Astrocyte (in vitro differentiated cells and primary cell): ENCODE measurements at regions not wholly inside any gene's neighbourhood (a gene's known extent, or its start where the extent isn't known, plus 50 kb on each side); places are given as distances from the start of the nearest gene placed in this dataset.
A peak's percentile ranks its signal among the peaks of the same experiment; 100 is the strongest.

ENCODE experiments used
- DNase-seq: peaks from one replicate; pipeline ENCODE4 v3.0.0-alpha.2; 2010; ENCODE audit warnings: low read depth
- FAIRE-seq: peaks from 2 replicates; lab custom pipeline; 2011; peaks lifted over from hg19 to GRCh38; lab: Jason Lieb, UNC
- H2AFZ ChIP-seq: 2 replicates; pipeline ENCODE4 v1.6.0; 2012; ENCODE audit warnings: low read depth, low read length, inconsistent platforms
- H3K27ac ChIP-seq: 2 replicates; pipeline ENCODE4 v1.5.1; 2011; ENCODE audit warnings: low read depth, low read length, inconsistent platforms
- H3K27me3 ChIP-seq: 2 replicates; pipeline ENCODE4 v1.6.0; 2011; ENCODE audit warnings: low read length, inconsistent platforms; ENCODE audit not compliant: insufficient read depth
- H3K36me3 ChIP-seq: 2 replicates; pipeline ENCODE4 v1.5.1; 2011; ENCODE audit warnings: low read length, inconsistent platforms; ENCODE audit not compliant: insufficient read depth
- H3K4me1 ChIP-seq: 2 replicates; pipeline ENCODE4 v1.5.1; 2011; ENCODE audit warnings: low read length, inconsistent platforms; ENCODE audit not compliant: insufficient read depth
- H3K4me2 ChIP-seq: 2 replicates; pipeline ENCODE4 v1.6.0; 2012; ENCODE audit warnings: low read length, inconsistent platforms
- H3K4me3 ChIP-seq: 2 replicates; pipeline ENCODE4 v1.5.1; 2011; ENCODE audit warnings: low read depth, mild to moderate bottlenecking, low read length, inconsistent platforms; ENCODE audit not compliant: insufficient read depth
- H3K79me2 ChIP-seq: 2 replicates; pipeline ENCODE4 v1.6.0; 2012; ENCODE audit warnings: mild to moderate bottlenecking, low read length, inconsistent platforms; ENCODE audit not compliant: insufficient read depth
- H3K9ac ChIP-seq: 2 replicates; pipeline ENCODE4 v1.6.0; 2012; ENCODE audit warnings: mild to moderate bottlenecking, low read length, inconsistent platforms
- H3K9me3 ChIP-seq: 2 replicates; pipeline ENCODE4 v1.5.1; 2012; ENCODE audit warnings: low read depth, mild to moderate bottlenecking, low read length, inconsistent platforms; ENCODE audit not compliant: insufficient read depth
- H4K20me1 ChIP-seq: 2 replicates; pipeline ENCODE4 v1.6.0; 2012; ENCODE audit warnings: low read length, inconsistent platforms; ENCODE audit not compliant: insufficient read depth
- H3K27ac Mint-ChIP-seq: one replicate; pipeline ENCODE4 v1.8.0; 2021; ENCODE audit warnings: mild to moderate bottlenecking, mixed read lengths; ENCODE audit not compliant: unreplicated experiment
- H3K27me3 Mint-ChIP-seq: one replicate; pipeline ENCODE4 v1.8.0; 2021; ENCODE audit warnings: low read depth, mixed read lengths; ENCODE audit not compliant: unreplicated experiment
- H3K36me3 Mint-ChIP-seq: one replicate; pipeline ENCODE4 v1.8.0; 2021; ENCODE audit warnings: low read depth, mixed read lengths; ENCODE audit not compliant: unreplicated experiment
- H3K4me1 Mint-ChIP-seq: one replicate; pipeline ENCODE4 v1.8.0; 2021; ENCODE audit warnings: low read depth, mixed read lengths; ENCODE audit not compliant: unreplicated experiment
- H3K4me3 Mint-ChIP-seq: one replicate; pipeline ENCODE4 v1.8.0; 2021; ENCODE audit warnings: mild to moderate bottlenecking, moderate library complexity, mixed read lengths; ENCODE audit not compliant: unreplicated experiment
- H3K9me3 Mint-ChIP-seq: one replicate; pipeline ENCODE4 v1.8.0; 2021; ENCODE audit warnings: mild to moderate bottlenecking, mixed read lengths; ENCODE audit not compliant: unreplicated experiment
- EZH2 ChIP-seq: IDR thresholded peaks from 2 replicates; pipeline ENCODE4 v1.6.1; 2012; ENCODE audit warnings: mild to moderate bottlenecking, low read length, inconsistent platforms; ENCODE audit not compliant: insufficient read depth
- TF ChIP-seq, protein P1 (sequence below): IDR thresholded peaks from 2 replicates; pipeline ENCODE4 v1.5.1; 2011; ENCODE audit warnings: low read depth, mild to moderate bottlenecking, inconsistent platforms, low read length, moderate library complexity; ENCODE audit not compliant: insufficient read depth

DNA sequence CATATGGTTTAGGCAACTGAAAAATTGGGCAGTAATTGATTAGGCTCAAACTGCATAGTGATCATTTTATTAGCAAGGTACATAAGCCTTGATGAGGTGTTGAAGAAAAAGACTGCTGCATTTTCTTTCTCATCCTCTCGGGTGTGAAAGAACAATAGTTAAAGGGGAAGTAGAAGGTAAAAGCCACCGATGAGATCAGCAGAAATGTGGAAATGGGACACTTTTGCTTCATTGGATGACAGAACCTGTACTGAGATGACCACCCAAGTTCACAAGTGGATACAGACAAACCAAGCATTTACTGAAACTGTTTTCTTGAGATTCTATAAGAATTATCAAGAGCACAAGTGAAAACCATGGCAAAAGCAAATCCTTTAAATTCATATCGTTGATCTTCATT lies 184.0 kb downstream of the TMX1 start:
- no peak overlapping the region for H3K27ac Mint-ChIP-seq
- no peaks in the 10 kb centered on the region for H3K27me3 ChIP-seq
- H3K4me1 Mint-ChIP-seq = peaks cover 1% of the 10 kb centered on the region
- DNase-seq = no peak
- H3K36me3 Mint-ChIP-seq = no peaks in the 10 kb centered on the region
- H3K4me1 ChIP-seq = peaks cover 5% of the 10 kb centered on the region
- no peak overlapping the region for H2AFZ ChIP-seq
- no peaks in the 10 kb centered on the region for H3K79me2 ChIP-seq
- H4K20me1 ChIP-seq = no peaks in the 10 kb centered on the region
- no peak overlapping the region for H3K4me3 ChIP-seq
- H3K9me3 Mint-ChIP-seq = peaks cover 5% of the 10 kb centered on the region
- H3K36me3 ChIP-seq = no peaks in the 10 kb centered on the region
- FAIRE-seq = no peak
- no peak overlapping the region for H3K9ac ChIP-seq
- peak overlapping the region; percentile 54 for H3K4me2 ChIP-seq
- peaks cover 3% of the 10 kb centered on the region for H3K9me3 ChIP-seq
- H3K27ac ChIP-seq = no peak overlapping the region
- TF ChIP-seq, protein P1, sequence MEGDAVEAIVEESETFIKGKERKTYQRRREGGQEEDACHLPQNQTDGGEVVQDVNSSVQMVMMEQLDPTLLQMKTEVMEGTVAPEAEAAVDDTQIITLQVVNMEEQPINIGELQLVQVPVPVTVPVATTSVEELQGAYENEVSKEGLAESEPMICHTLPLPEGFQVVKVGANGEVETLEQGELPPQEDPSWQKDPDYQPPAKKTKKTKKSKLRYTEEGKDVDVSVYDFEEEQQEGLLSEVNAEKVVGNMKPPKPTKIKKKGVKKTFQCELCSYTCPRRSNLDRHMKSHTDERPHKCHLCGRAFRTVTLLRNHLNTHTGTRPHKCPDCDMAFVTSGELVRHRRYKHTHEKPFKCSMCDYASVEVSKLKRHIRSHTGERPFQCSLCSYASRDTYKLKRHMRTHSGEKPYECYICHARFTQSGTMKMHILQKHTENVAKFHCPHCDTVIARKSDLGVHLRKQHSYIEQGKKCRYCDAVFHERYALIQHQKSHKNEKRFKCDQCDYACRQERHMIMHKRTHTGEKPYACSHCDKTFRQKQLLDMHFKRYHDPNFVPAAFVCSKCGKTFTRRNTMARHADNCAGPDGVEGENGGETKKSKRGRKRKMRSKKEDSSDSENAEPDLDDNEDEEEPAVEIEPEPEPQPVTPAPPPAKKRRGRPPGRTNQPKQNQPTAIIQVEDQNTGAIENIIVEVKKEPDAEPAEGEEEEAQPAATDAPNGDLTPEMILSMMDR = no peak
- TF ChIP-seq EZH2 = no peak
- H3K4me3 Mint-ChIP-seq = no peak overlapping the region
- H3K27me3 Mint-ChIP-seq = no peaks in the 10 kb centered on the region

DNA sequence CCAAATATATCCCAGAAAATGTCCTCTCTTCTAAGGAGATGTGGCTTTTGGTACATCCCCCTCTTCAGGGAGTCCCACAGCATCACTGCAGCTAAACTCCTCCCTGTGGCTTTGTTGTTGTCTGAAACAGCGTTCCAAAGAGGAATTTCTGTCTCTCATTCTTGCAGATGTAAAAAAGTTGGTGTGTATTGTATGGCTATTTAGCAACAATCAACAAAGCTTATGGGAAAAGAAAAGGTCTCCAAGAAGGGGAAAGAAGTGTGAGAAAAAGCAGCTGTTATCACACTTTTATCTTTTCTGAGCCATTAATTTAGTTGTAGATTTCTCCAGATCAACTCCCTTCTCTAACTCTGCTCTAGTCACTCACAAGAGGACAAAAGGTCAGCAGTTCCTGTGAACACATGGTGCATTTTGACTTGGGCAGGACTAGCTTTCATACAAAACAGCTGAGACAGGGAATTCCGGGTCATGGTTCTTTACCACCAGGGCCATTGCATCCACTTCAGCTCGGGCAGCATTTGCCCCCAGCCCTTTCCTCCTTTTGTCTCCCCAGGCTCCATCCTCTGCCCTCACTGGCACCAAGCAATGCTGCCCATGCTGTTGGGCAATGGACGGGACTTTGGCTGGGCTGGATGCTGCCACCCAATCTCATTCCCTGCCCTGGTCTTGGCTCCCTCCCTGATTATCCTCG lies 184.7 kb downstream of the TMX1 start:
- peak overlapping the region; percentile 54 for H3K4me2 ChIP-seq
- Mint-ChIP-seq H3K27ac (no peak overlapping the region), H3K4me3 (no peak overlapping the region), H3K9me3 (no peaks in the 10 kb centered on the region), H3K27me3 (no peaks in the 10 kb centered on the region), H3K36me3 (no peaks in the 10 kb centered on the region), H3K4me1 (peaks cover 2% of the 10 kb centered on the region)
- TF ChIP-seq, protein P1 = no peak
- no peak for TF ChIP-seq EZH2
- no peaks in the 10 kb centered on the region for H4K20me1 ChIP-seq
- peak overlapping the region; percentile 36 for H3K9ac ChIP-seq
- DNase-seq (peak; percentile 47), FAIRE-seq (no peak)
- H3K9me3 ChIP-seq = peaks cover 2% of the 10 kb centered on the region
- H3K36me3 ChIP-seq = no peaks in the 10 kb centered on the region
- H3K27ac ChIP-seq = no peak overlapping the region
- no peaks in the 10 kb centered on the region for H3K27me3 ChIP-seq
- H3K79me2 ChIP-seq = no peaks in the 10 kb centered on the region
- H3K4me1 ChIP-seq = peaks cover 5% of the 10 kb centered on the region
- H3K4me3 ChIP-seq = no peak overlapping the region
- H2AFZ ChIP-seq = peak overlapping the region; percentile 2

DNA sequence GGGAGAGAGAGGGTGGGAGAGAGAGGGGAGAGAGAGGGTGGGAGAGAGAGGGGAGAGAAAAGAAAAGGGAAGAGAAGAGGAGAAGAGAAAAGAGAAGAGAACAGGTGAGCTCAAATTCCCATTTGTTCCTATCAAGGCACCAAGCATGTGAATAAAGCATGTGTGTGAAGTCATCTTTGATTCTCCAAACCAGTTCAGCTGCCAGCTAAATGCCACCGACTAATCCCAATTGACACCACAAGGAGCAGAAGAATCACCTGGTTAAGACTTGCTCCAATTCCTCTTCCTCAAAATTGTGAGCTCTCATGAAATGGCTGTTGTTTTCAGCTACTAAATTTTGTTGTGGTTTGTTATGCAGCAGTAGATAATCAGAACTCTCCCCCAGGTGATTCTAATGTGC lies 188.9 kb downstream of the TMX1 start:
- no peak overlapping the region for H3K27ac ChIP-seq
- no peaks in the 10 kb centered on the region for H3K36me3 ChIP-seq
- no peak overlapping the region for H3K9ac ChIP-seq
- Mint-ChIP-seq H3K4me3 (no peak overlapping the region), H3K27ac (no peak overlapping the region), H3K4me1 (peaks cover 35% of the 10 kb centered on the region), H3K9me3 (no peaks in the 10 kb centered on the region), H3K27me3 (no peaks in the 10 kb centered on the region), H3K36me3 (no peaks in the 10 kb centered on the region)
- no peak overlapping the region for H3K4me3 ChIP-seq
- no peak for DNase-seq
- no peaks in the 10 kb centered on the region for H3K79me2 ChIP-seq
- TF ChIP-seq, protein P1 = no peak
- TF ChIP-seq EZH2 = no peak
- H4K20me1 ChIP-seq = no peaks in the 10 kb centered on the region
- H3K4me2 ChIP-seq = no peak overlapping the region
- H3K4me1 ChIP-seq = peaks cover 26% of the 10 kb centered on the region
- no peak overlapping the region for H2AFZ ChIP-seq
- no peak for FAIRE-seq
- no peaks in the 10 kb centered on the region for H3K9me3 ChIP-seq
- no peaks in the 10 kb centered on the region for H3K27me3 ChIP-seq
